ENCODE measurements at regions not wholly inside any gene's neighbourhood (a gene's known extent, or its start where the extent isn't known, plus 50 kb on each side); places are given as distances from the start of the nearest gene placed in this dataset.

DNA sequence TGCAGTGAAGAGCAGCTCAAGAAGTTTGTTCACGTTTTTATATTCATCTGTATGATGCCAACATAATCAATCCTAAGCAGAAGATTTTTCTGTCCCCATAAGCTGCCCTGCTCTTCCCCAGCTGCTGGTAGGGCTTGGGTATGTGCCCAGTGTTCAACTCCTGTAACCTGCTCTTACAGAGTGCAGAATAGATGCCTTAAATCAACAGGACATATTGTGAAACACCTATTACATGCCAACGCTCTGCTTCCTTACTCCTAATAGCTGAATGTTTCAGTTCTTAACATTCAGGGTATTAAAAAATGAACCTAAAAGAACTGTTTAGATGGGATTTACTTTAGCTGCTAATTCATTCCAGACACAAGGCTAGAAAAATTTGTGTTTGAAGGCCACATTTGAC, 190.9 kb downstream of the HS3ST3A1 start (continued):
- TF ChIP-seq, protein P1, sequence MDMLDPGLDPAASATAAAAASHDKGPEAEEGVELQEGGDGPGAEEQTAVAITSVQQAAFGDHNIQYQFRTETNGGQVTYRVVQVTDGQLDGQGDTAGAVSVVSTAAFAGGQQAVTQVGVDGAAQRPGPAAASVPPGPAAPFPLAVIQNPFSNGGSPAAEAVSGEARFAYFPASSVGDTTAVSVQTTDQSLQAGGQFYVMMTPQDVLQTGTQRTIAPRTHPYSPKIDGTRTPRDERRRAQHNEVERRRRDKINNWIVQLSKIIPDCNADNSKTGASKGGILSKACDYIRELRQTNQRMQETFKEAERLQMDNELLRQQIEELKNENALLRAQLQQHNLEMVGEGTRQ (IDR thresholded peaks at IDR 0.05; ENCODE audit: low read length): no peak
